ENCODE measurements at regions not wholly inside any gene's neighbourhood (a gene's known extent, or its start where the extent isn't known, plus 50 kb on each side); places are given as distances from the start of the nearest gene placed in this dataset.

DNA sequence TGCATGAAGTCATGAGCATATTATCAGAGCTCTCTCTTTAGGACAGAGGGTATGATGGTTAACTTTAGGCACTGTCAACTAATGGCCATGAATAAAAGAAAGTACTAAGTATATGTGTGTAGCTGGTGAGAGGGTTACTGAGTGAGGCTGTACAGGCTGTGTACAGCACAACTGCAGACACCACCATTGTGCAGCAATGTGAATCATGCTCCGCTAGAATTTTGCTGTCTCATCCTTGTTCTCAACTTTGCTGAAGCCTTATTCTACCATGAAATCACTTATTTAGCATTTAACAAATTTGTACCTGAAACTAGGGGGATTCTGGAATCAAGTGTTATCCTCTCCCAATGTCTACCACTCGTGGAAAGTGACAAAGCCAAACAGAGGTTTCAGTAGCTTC lies 414.9 kb downstream of the PLCL1 start:
- no peak for DNase-seq (ENCODE audit: low read depth)

DNA sequence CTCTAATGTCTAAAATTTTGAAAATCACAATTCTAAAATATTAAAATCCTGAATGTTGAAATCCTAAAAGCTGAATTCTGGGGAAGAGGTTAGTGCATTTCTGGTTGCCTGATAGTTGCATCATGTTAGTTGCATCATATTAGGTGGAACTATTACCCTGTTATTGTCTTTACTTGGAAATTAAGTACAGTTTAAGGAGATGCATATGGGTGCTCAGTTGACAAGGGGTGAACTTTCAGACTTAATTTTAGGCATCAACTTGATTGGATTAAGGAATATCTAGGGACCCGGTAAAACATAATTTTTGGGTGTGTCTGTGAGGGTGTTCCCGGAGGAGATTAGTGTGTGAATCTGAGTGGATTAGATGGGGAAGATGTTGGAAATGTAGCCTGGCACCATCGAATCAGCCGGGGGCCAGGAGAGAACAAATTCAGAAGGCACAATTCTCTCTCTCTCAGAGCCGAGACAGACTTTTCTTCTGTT lies 409.8 kb downstream of the PLCL1 start:
- DNase-seq (ENCODE audit: low read depth), result no peak

DNA sequence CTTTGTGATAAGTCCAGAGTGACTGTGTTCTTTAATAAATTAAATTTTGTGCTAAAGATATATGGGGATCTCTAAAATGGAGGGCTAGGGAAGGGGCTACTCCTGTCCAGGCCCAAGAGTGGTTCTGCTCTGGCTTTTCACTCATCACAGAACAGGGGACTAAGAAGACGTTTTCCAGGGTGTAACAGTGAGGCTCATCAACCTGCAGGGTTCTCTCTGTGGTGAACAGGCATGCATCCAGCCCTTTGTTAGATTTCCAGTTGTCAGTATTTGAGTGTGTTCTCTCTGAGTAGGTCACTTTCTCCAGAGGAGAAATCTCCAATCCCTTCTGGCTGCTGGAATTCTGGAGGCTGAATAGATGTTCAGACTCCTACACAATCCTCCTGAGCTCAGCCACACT lies 408.9 kb downstream of the PLCL1 start:
- no peak for DNase-seq (ENCODE audit: low read depth)

DNA sequence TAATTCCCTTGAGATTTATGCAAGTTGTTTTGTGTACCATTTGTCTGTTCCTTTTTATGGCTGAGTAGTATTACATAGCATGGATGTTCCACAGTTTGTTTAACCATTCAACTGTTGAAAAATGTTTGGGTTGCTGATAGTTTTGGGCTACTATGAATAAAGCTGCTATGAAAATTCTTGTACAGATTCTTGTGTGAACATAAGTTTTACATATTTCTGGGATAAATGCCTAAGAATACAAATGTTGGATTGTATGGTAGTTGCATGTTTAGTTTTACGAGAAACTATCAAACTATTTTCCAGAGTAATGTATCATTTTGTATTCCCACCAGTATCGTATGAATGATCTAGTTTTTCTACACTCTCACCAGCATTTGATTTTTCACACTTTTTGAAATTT lies 407.3 kb downstream of the PLCL1 start:
- no peak for DNase-seq (ENCODE audit: low read depth)

DNA sequence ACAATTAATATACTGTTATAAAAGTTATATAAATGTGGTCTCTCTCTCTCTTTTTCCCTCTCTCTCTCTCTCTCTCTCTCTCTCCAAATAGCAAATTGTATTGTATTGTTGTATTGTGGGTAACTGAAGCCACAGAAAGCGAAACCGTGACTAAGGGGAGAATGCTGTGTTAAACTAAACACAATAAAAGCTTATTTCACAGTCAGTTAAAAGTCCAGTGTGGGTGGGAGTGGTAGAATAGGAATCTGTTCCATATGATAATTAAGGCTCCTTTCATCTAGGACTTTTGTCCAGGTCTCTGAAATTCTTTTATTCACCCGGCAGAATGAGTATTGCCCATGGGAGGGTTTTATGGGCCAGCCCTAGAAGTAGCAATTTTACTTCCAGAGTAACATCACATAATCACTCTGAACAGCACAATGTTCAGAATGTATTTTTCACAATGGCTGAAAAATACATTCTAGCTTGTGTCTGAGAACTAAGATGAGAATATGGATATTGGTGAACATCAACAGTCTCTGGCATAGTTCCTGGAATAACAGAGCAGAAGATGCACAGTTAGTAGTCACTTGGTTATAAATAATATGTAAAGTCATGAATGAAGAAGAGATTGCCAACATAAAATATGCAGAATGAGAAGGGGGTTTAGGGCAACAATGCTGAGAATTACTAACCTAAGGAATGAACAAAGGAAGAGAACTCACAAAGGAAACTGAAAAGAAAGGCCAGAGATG lies 399.1 kb downstream of the PLCL1 start:
- DNase-seq (ENCODE audit: low read depth), result no peak

Data from stimulated activated CD8-positive, alpha-beta memory T cell treated with anti-CD3 and anti-CD28 coated beads, Interleukin-15, amount 100 ng/mL, for 1 hour (primary cell).